ENCODE measurements at regions not wholly inside any gene's neighbourhood (a gene's known extent, or its start where the extent isn't known, plus 50 kb on each side); places are given as distances from the start of the nearest gene placed in this dataset.
"Not testable (repeated sequence)": the region's sequence is repeated elsewhere in the genome, so short reads cannot be mapped to it uniquely, and the experiment has no call there.

DNA sequence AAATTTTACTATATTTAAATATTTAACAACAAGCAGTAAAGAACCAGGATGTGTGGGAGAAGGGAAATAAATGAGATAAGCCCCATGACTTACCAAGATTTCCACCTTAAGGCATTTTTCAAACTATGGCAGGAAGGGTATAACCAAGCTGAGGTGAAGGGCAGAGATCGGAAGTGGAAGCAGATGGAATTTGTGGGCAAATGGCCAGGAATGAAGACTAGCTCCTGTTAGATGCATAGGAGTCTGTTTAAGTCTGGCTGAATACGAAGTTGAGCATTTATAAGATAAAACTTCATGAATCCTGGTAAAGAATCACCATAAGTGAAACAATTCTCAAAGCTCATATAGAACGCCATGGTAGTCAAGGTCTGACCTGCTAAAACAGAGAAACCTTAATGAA lies 163.5 kb downstream of the DIO2 start:
- no peaks in the 10 kb centered on the region for H3K27me3 ChIP-seq
- DNase-seq = no peak
- TF ChIP-seq, protein P1, sequence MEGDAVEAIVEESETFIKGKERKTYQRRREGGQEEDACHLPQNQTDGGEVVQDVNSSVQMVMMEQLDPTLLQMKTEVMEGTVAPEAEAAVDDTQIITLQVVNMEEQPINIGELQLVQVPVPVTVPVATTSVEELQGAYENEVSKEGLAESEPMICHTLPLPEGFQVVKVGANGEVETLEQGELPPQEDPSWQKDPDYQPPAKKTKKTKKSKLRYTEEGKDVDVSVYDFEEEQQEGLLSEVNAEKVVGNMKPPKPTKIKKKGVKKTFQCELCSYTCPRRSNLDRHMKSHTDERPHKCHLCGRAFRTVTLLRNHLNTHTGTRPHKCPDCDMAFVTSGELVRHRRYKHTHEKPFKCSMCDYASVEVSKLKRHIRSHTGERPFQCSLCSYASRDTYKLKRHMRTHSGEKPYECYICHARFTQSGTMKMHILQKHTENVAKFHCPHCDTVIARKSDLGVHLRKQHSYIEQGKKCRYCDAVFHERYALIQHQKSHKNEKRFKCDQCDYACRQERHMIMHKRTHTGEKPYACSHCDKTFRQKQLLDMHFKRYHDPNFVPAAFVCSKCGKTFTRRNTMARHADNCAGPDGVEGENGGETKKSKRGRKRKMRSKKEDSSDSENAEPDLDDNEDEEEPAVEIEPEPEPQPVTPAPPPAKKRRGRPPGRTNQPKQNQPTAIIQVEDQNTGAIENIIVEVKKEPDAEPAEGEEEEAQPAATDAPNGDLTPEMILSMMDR (IDR thresholded peaks at IDR 0.05) = no peak
- intact Hi-C loops (cut with DNase I; ENCODE audit: low total_unique reads) = no loop called here
- H3K4me1 ChIP-seq = no peaks in the 10 kb centered on the region
- no peaks in the 10 kb centered on the region for H3K36me3 ChIP-seq (ENCODE audit: low read depth, missing control alignments)
- H3K4me3 ChIP-seq = no peak overlapping the region
- no peak overlapping the region for H3K27ac ChIP-seq
- whole genome bisulfite sequencing, 2 donors = 64 to 70% methylated on average over 3 of the region's 3 CpGs
- H3K9me3 ChIP-seq = no peaks in the 10 kb centered on the region

DNA sequence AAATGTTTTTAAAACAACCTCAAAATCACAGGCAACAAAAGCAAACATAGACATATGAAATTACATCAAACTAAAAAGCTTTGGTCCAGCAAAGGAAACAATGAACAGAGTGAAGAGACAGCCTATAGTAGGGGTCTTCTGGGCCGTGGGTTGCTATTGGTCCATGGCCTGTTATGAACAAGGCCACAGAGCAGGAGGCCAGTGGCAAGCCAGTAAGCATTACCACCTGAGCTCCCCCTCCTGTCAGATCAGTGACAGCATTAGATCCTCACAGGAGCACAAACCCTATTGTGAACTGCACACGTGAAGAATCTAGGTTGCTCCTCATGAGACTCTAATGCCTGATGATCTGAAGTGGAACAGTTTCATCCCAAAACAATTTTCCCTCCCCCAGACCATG lies 174.0 kb downstream of the DIO2 start:
- 89 to 95% methylated on average over 2 of the region's 2 CpGs for WGBS, 2 donors
- intact Hi-C loops (cut with DNase I; ENCODE audit: low total_unique reads) = no loop called here
- no peak overlapping the region for H3K27ac ChIP-seq

DNA sequence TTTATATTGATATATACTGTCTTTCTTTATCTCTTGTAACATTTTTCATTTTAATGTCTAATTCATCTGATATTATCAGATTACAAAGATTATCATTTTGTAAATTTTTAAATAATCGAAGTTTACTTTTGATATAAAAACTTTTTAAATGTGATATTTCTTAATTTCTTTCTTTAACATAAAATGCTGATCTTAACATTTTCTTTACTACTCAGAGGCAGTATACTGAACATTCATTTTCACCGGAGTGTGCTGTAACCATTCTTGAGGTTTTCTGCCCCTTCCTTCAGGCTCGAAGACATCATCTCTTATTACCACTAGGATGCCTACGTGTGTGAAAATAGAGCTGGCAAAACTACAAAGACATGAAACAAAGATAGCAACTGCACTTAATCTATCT lies 186.9 kb downstream of the DIO2 start:
- intact Hi-C loops (cut with DNase I; ENCODE audit: low total_unique reads) = no loop called here
- Histone ChIP-seq H3K9me3 (no peaks in the 10 kb centered on the region), H3K4me1 (no peaks in the 10 kb centered on the region), H3K27ac (no peak overlapping the region), H3K36me3 (ENCODE audit: low read depth, missing control alignments) (no peaks in the 10 kb centered on the region), H3K27me3 (no peaks in the 10 kb centered on the region), H3K4me3 (no peak overlapping the region)
- 88 to 91% methylated on average over 4 of the region's 4 CpGs for WGBS, 2 donors
- TF ChIP-seq, protein P1 (IDR thresholded peaks at IDR 0.05) = no peak
- no peak for TF ChIP-seq POLR2A (IDR thresholded peaks at IDR 0.05)
- DNase-seq = no peak

More for the DNA sequence above, 174.0 kb downstream of the DIO2 start:
- no peak overlapping the region for H3K4me3 ChIP-seq
- DNase-seq = no peak
- TF ChIP-seq, protein P1 (IDR thresholded peaks at IDR 0.05) = no peak
- TF ChIP-seq POLR2A (IDR thresholded peaks at IDR 0.05) = no peak
- H3K36me3 ChIP-seq (ENCODE audit: low read depth, missing control alignments) = no peaks in the 10 kb centered on the region
- no peaks in the 10 kb centered on the region for H3K27me3 ChIP-seq
- no peaks in the 10 kb centered on the region for H3K4me1 ChIP-seq
- H3K9me3 ChIP-seq = no peaks in the 10 kb centered on the region

DNA sequence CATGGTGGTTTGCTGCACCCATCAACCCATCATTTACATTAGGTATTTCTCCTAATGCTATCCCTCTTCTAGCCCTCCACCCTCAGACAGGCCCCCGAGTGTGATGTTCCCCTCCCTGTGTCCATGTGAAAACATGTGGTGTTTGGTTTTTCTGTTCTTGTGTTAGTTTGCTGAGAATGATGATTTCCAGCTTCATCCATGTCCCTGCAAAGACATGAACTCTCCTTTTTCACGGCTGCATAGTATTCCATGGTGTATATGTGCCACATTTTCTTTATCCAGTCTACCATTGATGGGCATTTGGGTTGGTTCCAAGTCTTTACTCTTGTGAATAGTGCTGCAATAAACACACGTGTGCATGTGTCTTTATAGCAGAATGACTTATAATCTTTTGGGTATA lies 192.8 kb downstream of the DIO2 start:
- H3K36me3 ChIP-seq (ENCODE audit: low read depth, missing control alignments); DNase-seq; H3K27ac ChIP-seq; H3K27me3 ChIP-seq; H3K9me3 ChIP-seq; H3K4me3 ChIP-seq; H3K4me1 ChIP-seq; intact Hi-C loops (cut with DNase I; ENCODE audit: low total_unique reads): not testable (repeated sequence)
- WGBS, 2 donors = 84% methylated on average over 3 of the region's 3 CpGs

DNA sequence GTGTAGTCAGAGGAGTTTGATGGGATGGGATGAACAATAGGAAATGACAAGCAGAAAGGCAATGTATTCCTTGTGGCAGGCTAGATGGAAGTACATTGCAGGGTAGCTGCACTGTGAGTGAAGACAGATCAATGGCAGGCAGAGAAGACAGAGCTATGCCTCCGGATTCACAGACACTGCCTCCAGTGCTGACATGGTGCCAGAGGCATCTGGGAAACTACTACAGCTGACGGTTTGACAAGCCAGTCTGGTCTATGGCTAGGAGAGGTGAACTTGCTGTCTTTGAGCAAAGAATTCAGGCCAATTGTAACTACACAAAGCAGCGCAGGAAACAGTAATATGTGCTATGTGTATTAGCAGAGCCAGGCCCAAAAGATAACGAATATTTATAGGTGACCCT lies 193.5 kb downstream of the DIO2 start:
- DNase-seq = no peak
- H3K27ac ChIP-seq = no peak overlapping the region
- no peaks in the 10 kb centered on the region for H3K27me3 ChIP-seq
- no peaks in the 10 kb centered on the region for H3K4me1 ChIP-seq
- H3K36me3 ChIP-seq (ENCODE audit: low read depth, missing control alignments) = no peaks in the 10 kb centered on the region
- no peaks in the 10 kb centered on the region for H3K9me3 ChIP-seq
- H3K4me3 ChIP-seq = no peak overlapping the region
- 56 to 66% methylated on average over 4 of the region's 4 CpGs for WGBS, 2 donors
- TF ChIP-seq, protein P1 (IDR thresholded peaks at IDR 0.05) = no peak
- no peak for TF ChIP-seq POLR2A (IDR thresholded peaks at IDR 0.05)
- intact Hi-C loops (cut with DNase I; ENCODE audit: low total_unique reads) = no loop called here

DNA sequence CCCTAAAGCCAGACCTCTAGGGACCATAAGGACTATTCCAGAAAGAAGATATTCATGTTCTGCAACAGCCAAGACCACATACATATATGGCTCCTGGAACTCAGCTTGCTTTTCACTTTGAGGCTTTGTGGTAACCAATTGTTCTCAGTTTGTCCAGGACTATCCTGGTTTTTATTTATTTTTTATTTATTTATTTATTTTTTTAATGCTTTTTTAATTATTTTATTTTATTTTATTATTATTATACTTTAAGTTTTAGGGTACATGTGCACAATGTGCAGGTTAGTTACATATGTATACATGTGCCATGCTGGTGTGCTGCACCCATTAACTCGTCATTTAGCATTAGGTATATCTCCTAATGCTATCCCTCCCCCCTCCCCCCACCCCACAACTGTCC lies 201.1 kb downstream of the DIO2 start:
- H3K9me3 ChIP-seq; H3K27ac ChIP-seq; H3K27me3 ChIP-seq; DNase-seq; intact Hi-C loops (cut with DNase I; ENCODE audit: low total_unique reads); H3K36me3 ChIP-seq (ENCODE audit: low read depth, missing control alignments); H3K4me3 ChIP-seq; H3K4me1 ChIP-seq: not testable (repeated sequence)
- WGBS, 2 donors = 100% methylated on average over 1 of the region's 1 CpG; no CpG with 5 or more reads in 1 of the 2 donors

All from testis (tissue), 2 donors.